H1 (cell line): ENCODE measurements at regions not wholly inside any gene's neighbourhood (a gene's known extent, or its start where the extent isn't known, plus 50 kb on each side); places are given as distances from the start of the nearest gene placed in this dataset.

ENCODE experiments used
- BCL11A ChIP-seq, 2 experiments: IDR thresholded peaks; one replicate each; pipeline ENCODE4 v1.6.1; 2011; ENCODE audit warnings: low read depth in 2 of 2, low read length in 2 of 2, mild to moderate bottlenecking in 2 of 2
- BRCA1 ChIP-seq: IDR thresholded peaks from 2 replicates; pipeline ENCODE4 v1.6.1; 2012; ENCODE audit warnings: low read depth, low read length, improper control_type of control experiment
- CTCF ChIP-seq, 3 experiments: IDR thresholded peaks; 1 replicate in 2 of 3; 2 replicates in 1 of 3; pipeline versions ENCODE4 v1.5.1 to v1.6.1; 2011; ENCODE audit warnings: low read length in 3 of 3, mild to moderate bottlenecking in 3 of 3, inconsistent platforms in 2 of 3, low read depth in 1 of 3, moderate library complexity in 1 of 3; ENCODE audit not compliant: insufficient read depth in 1 of 3; ENCODE audit errors: control extremely low read depth in 1 of 3
- EZH2 ChIP-seq: fragments of 200-600 bp; sonication (generic); IDR thresholded peaks from 2 replicates; pipeline ENCODE4 v1.7.1; 2012; ENCODE audit warnings: low read depth, mild to moderate bottlenecking, moderate library complexity, low read length, inconsistent platforms; ENCODE audit not compliant: severe bottlenecking
- SUZ12 ChIP-seq: fragments of 200-600 bp; sonication (generic); IDR thresholded peaks from 2 replicates; pipeline ENCODE4 v1.6.1; 2012; ENCODE audit warnings: mild to moderate bottlenecking, inconsistent platforms, low read length, moderate library complexity, mixed read lengths

- TF ChIP-seq SUZ12 (no peak), CTCF (IDR thresholded peaks at IDR 0.05; ENCODE audit: control extremely low read depth in 1 of 3, insufficient read depth in 1 of 3, low read depth in 1 of 3, low read length in 3 of 3) (peak; percentile 34 to 51 (median 39)), BCL11A (IDR thresholded peaks at IDR 0.05; ENCODE audit: low read depth in 2 of 2, low read length in 2 of 2) (no peak), EZH2 (no peak), BRCA1 (no peak)
Observed at GRCh38 chr12:108425238-108425795, 86.2 kb upstream of the CMKLR1 start.
